SKM-1 treated with dmso at 0.1 percent for 144 hours (cell line): ENCODE measurements at regions not wholly inside any gene's neighbourhood (a gene's known extent, or its start where the extent isn't known, plus 50 kb on each side); places are given as distances from the start of the nearest gene placed in this dataset.

ENCODE experiments used
- DNase-seq: peaks from one replicate; lab custom pipeline; 2025; ENCODE audit not compliant: unreplicated experiment; lab: John Stamatoyannopoulos, UW

GRCh38 chr17:15177343-15177742, 87.8 kb downstream of the PMP22 start:
- DNase-seq: no peak

GRCh38 chr17:15175356-15175755, 89.8 kb downstream of the PMP22 start:
- DNase-seq: no peak

- peak; percentile 21 for DNase-seq
Observed at GRCh38 chr17:15171167-15172047, 93.7 kb downstream of the PMP22 start.

- DNase-seq: no peak
Observed at GRCh38 chr17:15169676-15170075, 95.5 kb downstream of the PMP22 start.

- no peak for DNase-seq
Observed at GRCh38 chr17:15168379-15168778, 96.7 kb downstream of the PMP22 start.

GRCh38 chr17:15161395-15161794, 103.7 kb downstream of the PMP22 start:
- DNase-seq: no peak

GRCh38 chr17:15157051-15157450, 108.1 kb downstream of the PMP22 start:
- peak; percentile 23 for DNase-seq

- DNase-seq: no peak
Observed at GRCh38 chr17:15154618-15155017, 110.5 kb downstream of the PMP22 start.

- DNase-seq: no peak
Observed at GRCh38 chr17:15145621-15146020, 119.5 kb downstream of the PMP22 start.

GRCh38 chr17:15143524-15143923, 121.6 kb downstream of the PMP22 start:
- no peak for DNase-seq

GRCh38 chr17:15134363-15134762, 130.8 kb downstream of the PMP22 start:
- no peak for DNase-seq

GRCh38 chr17:15133826-15134225, 131.3 kb downstream of the PMP22 start:
- no peak for DNase-seq

GRCh38 chr17:15133143-15133542, 132.0 kb downstream of the PMP22 start:
- no peak for DNase-seq

GRCh38 chr17:15130426-15130825, 134.7 kb downstream of the PMP22 start:
- no peak for DNase-seq

GRCh38 chr17:15129986-15130385, 135.1 kb downstream of the PMP22 start:
- no peak for DNase-seq

- no peak for DNase-seq
Observed at GRCh38 chr17:15124746-15125145, 140.4 kb downstream of the PMP22 start.

GRCh38 chr17:15124264-15124595, 140.9 kb downstream of the PMP22 start:
- no peak for DNase-seq

GRCh38 chr17:15123593-15124263, 141.4 kb downstream of the PMP22 start:
- DNase-seq: no peak

- DNase-seq: no peak
Observed at GRCh38 chr17:15122857-15123256, 142.3 kb downstream of the PMP22 start.

GRCh38 chr17:15121426-15121825, 143.7 kb downstream of the PMP22 start:
- no peak for DNase-seq

- DNase-seq: no peak
Observed at GRCh38 chr17:15119968-15120367, 145.2 kb downstream of the PMP22 start.

- no peak for DNase-seq
Observed at GRCh38 chr17:15117239-15117638, 147.9 kb downstream of the PMP22 start.
